ENCODE measurements at regions not wholly inside any gene's neighbourhood (a gene's known extent, or its start where the extent isn't known, plus 50 kb on each side); places are given as distances from the start of the nearest gene placed in this dataset.

- TF ChIP-seq CTCF (IDR thresholded peaks at IDR 0.05; ENCODE audit: poor library complexity) (no peak), EZH2phosphoT487 (IDR thresholded peaks at IDR 0.05; ENCODE audit: low read depth, severe bottlenecking, unreplicated experiment) (no peak), EZH2 (IDR thresholded peaks at IDR 0.05; ENCODE audit: borderline replicate concordance) (no peak)
- no peak overlapping the region for H3K27ac ChIP-seq
- H3K9me2 ChIP-seq (replicated peaks; ENCODE audit: insufficient read depth): no peaks in the 10 kb centered on the region
- H4K20me1 ChIP-seq (ENCODE audit: insufficient read depth, poor library complexity, severe bottlenecking): no peaks in the 10 kb centered on the region
- no peaks in the 10 kb centered on the region for H3K9me3 ChIP-seq (ENCODE audit: low read depth)
- no peak for DNase-seq (ENCODE audit: low spot score)
- no peaks in the 10 kb centered on the region for H3K27me3 ChIP-seq
- no peak overlapping the region for H3K4me3 ChIP-seq
- H3K4me1 ChIP-seq (ENCODE audit: insufficient read depth): no peaks in the 10 kb centered on the region
- H3K4me2 ChIP-seq: no peak overlapping the region
- WGBS (ENCODE audit: low lambda C conversion rate, missing lambda C conversion rate): 16% methylated on average over 3 of the region's 3 CpGs
- H3K36me3 ChIP-seq (replicated peaks; ENCODE audit: insufficient read depth, low read depth): no peaks in the 10 kb centered on the region
- H3K79me2 ChIP-seq: no peaks in the 10 kb centered on the region
- H2AFZ ChIP-seq: no peak overlapping the region
Observed at GRCh38 chr12:59070322-59070933, 150.1 kb upstream of the LRIG3 start.

- Histone ChIP-seq H3K4me2 (no peak overlapping the region), H3K4me3 (no peak overlapping the region), H3K4me1 (ENCODE audit: insufficient read depth) (no peaks in the 10 kb centered on the region), H3K27ac (no peak overlapping the region), H3K27me3 (no peaks in the 10 kb centered on the region), H3K9me2 (replicated peaks; ENCODE audit: insufficient read depth) (no peaks in the 10 kb centered on the region), H3K36me3 (replicated peaks; ENCODE audit: insufficient read depth, low read depth) (no peaks in the 10 kb centered on the region), H3K79me2 (no peaks in the 10 kb centered on the region), H3K9me3 (ENCODE audit: low read depth) (no peaks in the 10 kb centered on the region), H4K20me1 (ENCODE audit: insufficient read depth, poor library complexity, severe bottlenecking) (no peaks in the 10 kb centered on the region), H2AFZ (no peak overlapping the region)
- TF ChIP-seq EZH2phosphoT487 (IDR thresholded peaks at IDR 0.05; ENCODE audit: low read depth, severe bottlenecking, unreplicated experiment): no peak
- TF ChIP-seq EZH2 (IDR thresholded peaks at IDR 0.05; ENCODE audit: borderline replicate concordance): no peak
- TF ChIP-seq CTCF (IDR thresholded peaks at IDR 0.05; ENCODE audit: poor library complexity): no peak
- 66% methylated on average over 1 of the region's 1 CpG for WGBS (ENCODE audit: low lambda C conversion rate, missing lambda C conversion rate)
- no peak for DNase-seq (ENCODE audit: low spot score)
Observed at GRCh38 chr12:59069516-59069915, 149.2 kb upstream of the LRIG3 start.

GRCh38 chr12:59068436-59068835 is 148.1 kb upstream of the LRIG3 start:
- Histone ChIP-seq H3K4me1 (ENCODE audit: insufficient read depth) (no peaks in the 10 kb centered on the region), H4K20me1 (ENCODE audit: insufficient read depth, poor library complexity, severe bottlenecking) (no peaks in the 10 kb centered on the region), H3K36me3 (replicated peaks; ENCODE audit: insufficient read depth, low read depth) (no peaks in the 10 kb centered on the region), H3K27me3 (no peaks in the 10 kb centered on the region), H3K79me2 (no peaks in the 10 kb centered on the region), H3K4me2 (no peak overlapping the region), H3K4me3 (no peak overlapping the region), H3K9me3 (ENCODE audit: low read depth) (no peaks in the 10 kb centered on the region), H3K27ac (no peak overlapping the region), H3K9me2 (replicated peaks; ENCODE audit: insufficient read depth) (no peaks in the 10 kb centered on the region), H2AFZ (no peak overlapping the region)
- DNase-seq (ENCODE audit: low spot score): no peak
- 95% methylated on average over 3 of the region's 3 CpGs for WGBS (ENCODE audit: low lambda C conversion rate, missing lambda C conversion rate)
- TF ChIP-seq EZH2phosphoT487 (IDR thresholded peaks at IDR 0.05; ENCODE audit: low read depth, severe bottlenecking, unreplicated experiment): no peak
- TF ChIP-seq CTCF (IDR thresholded peaks at IDR 0.05; ENCODE audit: poor library complexity): no peak
- no peak for TF ChIP-seq EZH2 (IDR thresholded peaks at IDR 0.05; ENCODE audit: borderline replicate concordance)

Measured in hepatocyte (in vitro differentiated cells).